A673 (cell line): ENCODE measurements at regions not wholly inside any gene's neighbourhood (a gene's known extent, or its start where the extent isn't known, plus 50 kb on each side); places are given as distances from the start of the nearest gene placed in this dataset.

ENCODE experiments used
- EZH2 ChIP-seq: fragments of 200-600 bp; sonication (generic); IDR thresholded peaks from 2 replicates; pipeline ENCODE4 v1.6.1; 2017; ENCODE audit warnings: borderline replicate concordance, low read depth, mild to moderate bottlenecking, mixed read lengths, antibody characterized with exemption, low read length; ENCODE audit not compliant: poor library complexity, severe bottlenecking
- TF ChIP-seq, protein P1 (sequence below): fragments of 300-800, 200-600 bp; sonication (generic); conservative IDR thresholded peaks from 2 replicates; pipeline ENCODE4 v1.5.1; 2017; ENCODE audit warnings: low read depth, mild to moderate bottlenecking, antibody characterized with exemption, low read length, moderate library complexity, mixed read lengths

DNA sequence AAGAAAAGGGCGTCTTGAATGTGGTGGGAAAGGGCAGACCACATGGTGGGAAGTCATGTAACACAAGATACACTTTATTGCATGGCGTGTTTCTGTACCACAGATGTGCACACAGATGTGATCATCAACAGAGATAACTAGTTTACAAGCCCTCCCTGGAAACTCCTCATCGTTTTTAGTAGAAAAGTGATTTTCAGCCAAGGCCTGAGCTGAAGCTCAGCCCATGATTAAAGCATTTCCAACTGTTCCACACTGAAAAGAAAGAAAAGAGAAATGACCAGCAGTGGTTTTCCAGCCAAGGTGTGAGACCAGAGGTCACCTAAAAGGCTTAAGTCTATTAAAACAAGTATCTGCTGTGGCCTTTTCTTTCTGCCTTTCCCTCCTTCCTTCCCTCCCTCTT, 463.9 kb upstream of the JAG1 start:
- TF ChIP-seq, protein P1, sequence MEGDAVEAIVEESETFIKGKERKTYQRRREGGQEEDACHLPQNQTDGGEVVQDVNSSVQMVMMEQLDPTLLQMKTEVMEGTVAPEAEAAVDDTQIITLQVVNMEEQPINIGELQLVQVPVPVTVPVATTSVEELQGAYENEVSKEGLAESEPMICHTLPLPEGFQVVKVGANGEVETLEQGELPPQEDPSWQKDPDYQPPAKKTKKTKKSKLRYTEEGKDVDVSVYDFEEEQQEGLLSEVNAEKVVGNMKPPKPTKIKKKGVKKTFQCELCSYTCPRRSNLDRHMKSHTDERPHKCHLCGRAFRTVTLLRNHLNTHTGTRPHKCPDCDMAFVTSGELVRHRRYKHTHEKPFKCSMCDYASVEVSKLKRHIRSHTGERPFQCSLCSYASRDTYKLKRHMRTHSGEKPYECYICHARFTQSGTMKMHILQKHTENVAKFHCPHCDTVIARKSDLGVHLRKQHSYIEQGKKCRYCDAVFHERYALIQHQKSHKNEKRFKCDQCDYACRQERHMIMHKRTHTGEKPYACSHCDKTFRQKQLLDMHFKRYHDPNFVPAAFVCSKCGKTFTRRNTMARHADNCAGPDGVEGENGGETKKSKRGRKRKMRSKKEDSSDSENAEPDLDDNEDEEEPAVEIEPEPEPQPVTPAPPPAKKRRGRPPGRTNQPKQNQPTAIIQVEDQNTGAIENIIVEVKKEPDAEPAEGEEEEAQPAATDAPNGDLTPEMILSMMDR, result no peak
- TF ChIP-seq EZH2, result no peak
